ENCODE measurements at regions not wholly inside any gene's neighbourhood (a gene's known extent, or its start where the extent isn't known, plus 50 kb on each side); places are given as distances from the start of the nearest gene placed in this dataset.

- no peak for DNase-seq (ENCODE audit: low spot score)
Measured at GRCh38 chrX:125003746-125004446, 315.8 kb upstream of the TEX13C start.

- no peak for DNase-seq (ENCODE audit: low spot score)
Measured at GRCh38 chrX:125004799-125005198, 314.9 kb upstream of the TEX13C start.

GRCh38 chrX:125005863-125006262 is 313.8 kb upstream of the TEX13C start:
- DNase-seq (ENCODE audit: low spot score), result no peak

GRCh38 chrX:125006704-125007103 is 313.0 kb upstream of the TEX13C start:
- DNase-seq (ENCODE audit: low spot score), result no peak

GRCh38 chrX:125012585-125012984 is 307.1 kb upstream of the TEX13C start:
- DNase-seq (ENCODE audit: low spot score), result no peak

GRCh38 chrX:125029131-125029530 is 290.5 kb upstream of the TEX13C start:
- no peak for DNase-seq (ENCODE audit: low spot score)

All from CD4-positive, alpha-beta T cell treated with Interleukin-6 at 100 ng/mL for 8 hours (primary cell).